Effector CD4-positive, alpha-beta T cell (primary cell): ENCODE measurements at regions not wholly inside any gene's neighbourhood (a gene's known extent, or its start where the extent isn't known, plus 50 kb on each side); places are given as distances from the start of the nearest gene placed in this dataset.
"Not testable (repeated sequence)": the region's sequence is repeated elsewhere in the genome, so short reads cannot be mapped to it uniquely, and the experiment has no call there.

Experiments
- DNase-seq: peaks from one replicate; pipeline ENCODE4 v3.0.0-alpha.2; 2020

DNA sequence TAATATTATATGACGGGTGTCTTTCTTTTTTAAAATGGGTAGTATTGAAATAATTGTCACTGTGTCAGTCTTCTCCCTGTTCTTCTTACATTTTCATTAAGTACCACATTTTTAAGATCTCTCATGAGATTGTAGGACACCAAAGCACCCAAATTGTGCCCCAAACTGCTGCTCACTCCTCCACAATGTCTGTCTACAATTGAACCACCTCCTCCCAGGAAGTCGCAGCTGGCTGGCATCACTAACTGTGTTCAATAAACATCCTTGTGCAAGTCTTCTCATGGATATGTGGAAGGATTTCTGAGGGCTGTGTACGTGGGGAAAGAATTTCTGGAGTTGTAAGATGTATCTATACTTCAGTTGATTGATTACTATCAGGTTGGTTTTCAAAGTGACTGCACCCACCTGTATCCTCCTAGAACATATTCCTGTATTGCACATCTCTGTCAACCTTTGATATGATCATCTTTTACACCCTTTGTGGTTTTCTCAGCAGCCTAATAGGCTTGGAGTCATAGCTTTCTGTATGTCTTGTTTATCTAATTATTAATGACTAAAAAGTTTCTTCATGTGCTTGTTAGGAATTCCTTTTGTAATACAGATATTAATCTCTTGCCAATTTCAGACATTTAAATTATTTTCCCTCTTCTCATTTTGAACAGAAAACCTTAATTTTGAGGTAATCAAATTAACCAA, 774.9 kb downstream of the RNF144A start:
- DNase-seq: no peak

GRCh38 chr2:7692657-7693161, 775.5 kb downstream of the RNF144A start:
- DNase-seq: no peak

GRCh38 chr2:7693246-7694075, 776.2 kb downstream of the RNF144A start:
- DNase-seq: no peak

DNA sequence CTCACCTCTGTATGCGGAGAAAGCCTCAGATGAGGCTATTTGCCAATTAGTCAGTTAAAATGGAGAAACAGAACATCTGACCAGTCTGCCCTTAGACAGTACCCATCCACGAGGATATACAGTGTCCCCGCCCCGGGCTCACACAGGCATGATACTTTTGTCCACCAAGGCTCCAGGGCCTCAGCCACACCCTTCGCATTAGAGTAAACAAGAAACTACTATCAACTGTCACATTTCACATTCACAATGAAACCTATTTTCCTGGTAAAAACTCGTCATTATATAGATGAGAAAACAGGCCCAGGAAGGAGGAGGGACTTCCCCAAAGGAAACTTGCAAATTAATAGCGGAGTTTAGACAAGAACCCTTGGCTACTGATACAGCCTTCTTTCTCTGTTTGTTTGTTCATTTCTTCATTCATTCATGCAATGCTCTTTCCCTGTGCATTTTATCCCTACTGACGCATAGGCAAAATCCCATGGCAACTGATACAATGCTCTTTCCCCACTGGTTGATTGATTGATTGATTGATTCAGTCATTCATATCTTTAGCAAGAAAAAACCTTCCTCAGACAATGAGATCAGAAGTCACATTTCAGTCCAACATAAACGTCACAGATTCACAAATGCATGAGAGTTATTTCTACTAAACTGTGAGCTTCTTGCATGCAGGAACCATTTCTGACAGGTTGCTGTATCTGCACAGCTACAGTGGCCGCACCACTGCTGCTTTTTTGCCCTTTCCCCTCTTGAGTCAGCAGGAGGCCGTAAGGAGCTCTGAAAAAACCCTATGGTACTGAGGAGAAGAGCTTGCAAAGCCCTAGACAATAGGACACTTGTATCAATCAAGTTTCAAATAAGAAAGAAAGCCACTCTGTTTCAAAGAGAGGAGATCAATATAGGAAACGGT, 777.1 kb downstream of the RNF144A start:
- no peak for DNase-seq

DNA sequence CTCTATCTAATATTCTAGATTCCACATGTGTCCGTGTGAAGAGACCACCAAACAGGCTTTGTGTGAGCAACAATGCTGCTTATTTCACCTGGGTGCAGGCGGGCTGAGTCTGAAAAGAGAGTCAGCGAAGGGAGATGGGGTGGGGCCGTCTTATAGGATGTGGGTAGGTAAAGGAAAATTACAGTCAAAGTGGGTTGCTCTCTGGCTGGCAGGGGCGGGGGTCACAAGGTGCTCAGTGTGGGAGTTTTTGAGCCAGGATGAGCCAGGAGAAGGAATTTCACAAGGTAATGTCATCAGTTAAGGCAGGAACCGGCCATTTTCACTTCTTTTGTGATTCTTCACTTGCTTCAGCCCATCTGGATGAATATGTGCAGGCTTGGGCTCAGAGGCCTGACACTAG, 779.3 kb downstream of the RNF144A start:
- not testable (repeated sequence) for DNase-seq

DNA sequence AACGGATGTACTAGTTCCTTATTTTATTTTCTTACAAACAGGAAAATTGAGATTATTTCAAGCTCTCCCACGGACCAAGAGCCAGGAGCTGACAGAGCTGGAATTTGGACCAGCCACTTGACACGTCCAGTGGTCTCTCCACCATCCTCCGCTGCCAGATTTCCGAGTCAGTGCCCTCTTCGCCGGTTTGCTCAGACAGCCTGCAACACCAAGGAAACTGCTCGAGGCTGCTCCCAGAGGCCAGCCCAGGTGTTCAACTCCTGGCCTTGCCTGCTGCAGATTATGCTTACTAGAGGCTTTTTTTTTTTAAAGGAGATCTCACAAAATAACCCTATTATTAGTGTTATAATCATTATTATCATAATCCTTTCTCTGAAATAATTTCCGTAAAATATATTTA, 779.8 kb downstream of the RNF144A start:
- no peak for DNase-seq

DNA sequence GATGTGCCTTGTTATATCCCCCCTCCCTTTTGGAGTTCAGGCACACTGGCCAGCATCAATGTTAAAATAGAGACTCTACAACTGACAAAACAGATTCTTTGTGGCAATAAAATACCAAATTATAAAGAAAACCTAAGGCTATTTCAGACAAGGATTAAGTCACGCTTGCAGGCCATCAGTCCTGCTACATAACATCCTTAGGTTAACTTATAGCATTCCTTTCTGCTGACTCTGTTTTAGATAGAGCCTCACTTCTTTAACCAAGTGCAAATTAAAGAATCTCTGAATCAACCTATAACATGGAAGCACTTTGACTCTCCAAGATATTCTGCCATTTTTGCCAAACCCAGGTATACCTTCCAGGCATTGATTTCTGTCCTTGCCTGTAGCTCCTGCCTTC, 784.6 kb downstream of the RNF144A start:
- DNase-seq: no peak

DNA sequence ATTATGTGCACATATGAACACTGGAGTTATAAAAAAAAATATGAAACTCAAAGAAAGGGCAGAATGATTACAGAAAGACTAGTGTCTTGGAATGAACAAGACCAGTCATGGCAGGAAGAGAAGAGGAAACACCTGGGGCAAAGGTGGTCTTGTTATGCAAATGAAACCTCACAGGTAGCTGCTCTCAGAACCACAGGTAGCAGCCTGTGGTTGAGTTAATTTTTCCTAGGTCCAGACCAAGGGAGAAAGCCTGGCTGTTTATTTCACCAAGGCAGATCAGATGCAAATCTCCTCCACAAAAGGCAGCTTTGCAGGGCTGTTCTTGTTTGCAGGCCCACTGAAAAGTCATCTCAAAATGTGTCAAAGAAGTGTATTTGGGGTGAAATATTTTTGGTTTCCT, 785.8 kb downstream of the RNF144A start:
- no peak for DNase-seq

GRCh38 chr2:7703543-7704144, 786.4 kb downstream of the RNF144A start:
- no peak for DNase-seq

GRCh38 chr2:7704296-7704865, 787.2 kb downstream of the RNF144A start:
- DNase-seq: no peak

DNA sequence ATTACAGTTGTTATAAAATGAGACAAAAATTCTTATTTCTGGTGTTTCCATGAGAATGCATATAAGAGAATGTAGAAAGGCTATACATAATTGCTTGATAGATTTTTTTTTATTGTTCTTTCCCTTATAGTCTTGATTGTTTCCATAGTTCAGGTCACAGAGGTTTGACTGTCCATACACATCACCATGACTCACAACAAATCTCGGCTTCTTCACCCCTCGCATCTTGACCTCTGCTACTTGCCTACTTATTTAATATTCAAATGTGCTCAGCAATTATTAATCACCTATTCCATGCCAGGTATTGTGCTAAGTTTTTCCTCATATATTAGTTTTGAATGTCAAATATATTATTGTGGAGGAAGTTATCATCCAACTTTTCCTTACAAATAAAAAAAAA, 789.6 kb downstream of the RNF144A start:
- no peak for DNase-seq

- no peak for DNase-seq
Measured at GRCh38 chr2:7707723-7708122, 790.5 kb downstream of the RNF144A start.

GRCh38 chr2:7709907-7710306, 792.7 kb downstream of the RNF144A start:
- no peak for DNase-seq

DNA sequence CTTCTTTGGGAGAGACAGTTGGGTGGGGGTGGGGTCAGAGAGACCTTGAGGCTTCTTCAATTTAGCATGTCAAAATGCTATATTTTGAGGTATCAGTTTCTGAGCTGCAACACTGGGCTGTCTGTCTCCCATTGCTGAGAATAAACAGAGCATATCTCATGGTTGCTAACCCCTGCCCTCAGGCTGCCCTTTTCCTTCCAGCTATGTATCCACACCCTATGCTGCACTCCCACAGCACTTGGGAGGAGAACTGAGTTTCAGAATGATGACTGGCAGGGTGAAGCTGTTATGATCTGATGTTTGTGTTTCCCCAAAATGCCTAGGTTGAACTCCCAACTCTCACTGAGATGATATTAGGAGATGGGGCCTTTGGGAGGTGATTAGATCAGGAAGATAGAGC, 794.0 kb downstream of the RNF144A start:
- no peak for DNase-seq

DNA sequence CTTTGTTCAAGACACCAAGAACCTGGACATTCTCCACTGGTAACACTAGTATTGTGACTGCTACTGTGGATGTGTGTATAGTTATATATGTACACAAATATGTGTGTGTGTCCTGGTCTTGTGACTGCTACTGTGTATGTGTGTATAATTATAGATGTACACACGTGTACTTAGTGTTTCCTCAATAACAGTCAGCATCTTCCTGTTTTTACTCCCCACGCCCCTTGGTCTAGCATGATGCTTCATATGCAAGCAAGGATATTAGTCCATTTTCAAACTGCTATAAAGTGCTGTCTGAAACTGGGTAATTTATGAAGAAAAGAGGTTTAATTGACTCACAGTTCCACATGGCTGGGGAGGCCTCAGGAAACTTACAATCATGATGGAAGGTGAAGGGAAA, 802.7 kb downstream of the RNF144A start:
- no peak for DNase-seq

- no peak for DNase-seq
Measured at GRCh38 chr2:7721413-7721995, 804.3 kb downstream of the RNF144A start.

DNA sequence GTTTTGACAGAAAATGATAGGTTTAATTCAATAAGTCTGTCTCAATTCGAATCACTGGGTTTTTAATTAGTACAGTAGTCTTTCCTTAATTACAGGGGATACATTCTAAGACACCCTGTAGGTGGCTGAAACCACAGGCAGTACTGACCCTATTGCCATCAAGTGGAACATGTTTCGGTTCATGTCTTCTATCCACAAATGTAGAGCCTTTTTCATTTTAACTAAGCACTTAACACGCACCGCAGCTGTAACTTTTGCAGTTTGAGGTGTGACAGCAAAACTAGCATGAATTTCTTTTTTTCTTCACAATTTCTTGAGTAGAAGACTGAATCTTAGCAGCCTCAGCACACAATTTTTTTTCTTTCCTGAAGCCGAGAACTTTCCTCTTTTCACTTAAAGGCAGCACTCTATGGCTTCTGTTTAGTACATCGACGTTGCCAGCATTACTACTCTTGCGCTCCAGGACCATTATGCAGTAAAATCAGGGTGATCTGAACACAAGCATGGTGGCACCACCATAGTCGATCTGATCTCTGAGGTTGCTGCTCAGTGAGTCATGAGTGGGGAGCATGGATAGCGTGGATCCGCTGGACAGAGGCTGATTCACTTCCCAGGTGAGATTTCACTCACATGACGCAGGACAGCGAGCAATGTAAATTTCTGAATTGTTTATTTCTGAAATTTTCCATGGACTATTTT, 805.1 kb downstream of the RNF144A start:
- no peak for DNase-seq

GRCh38 chr2:7724336-7724735, 807.1 kb downstream of the RNF144A start:
- DNase-seq: no peak

GRCh38 chr2:7725171-7725849, 808.1 kb downstream of the RNF144A start:
- DNase-seq: no peak

- no peak for DNase-seq
Measured at GRCh38 chr2:7725850-7726242, 808.6 kb downstream of the RNF144A start.

- no peak for DNase-seq
Measured at GRCh38 chr2:7726989-7727388, 809.8 kb downstream of the RNF144A start.
